ENCODE measurements at regions not wholly inside any gene's neighbourhood (a gene's known extent, or its start where the extent isn't known, plus 50 kb on each side); places are given as distances from the start of the nearest gene placed in this dataset.

DNA sequence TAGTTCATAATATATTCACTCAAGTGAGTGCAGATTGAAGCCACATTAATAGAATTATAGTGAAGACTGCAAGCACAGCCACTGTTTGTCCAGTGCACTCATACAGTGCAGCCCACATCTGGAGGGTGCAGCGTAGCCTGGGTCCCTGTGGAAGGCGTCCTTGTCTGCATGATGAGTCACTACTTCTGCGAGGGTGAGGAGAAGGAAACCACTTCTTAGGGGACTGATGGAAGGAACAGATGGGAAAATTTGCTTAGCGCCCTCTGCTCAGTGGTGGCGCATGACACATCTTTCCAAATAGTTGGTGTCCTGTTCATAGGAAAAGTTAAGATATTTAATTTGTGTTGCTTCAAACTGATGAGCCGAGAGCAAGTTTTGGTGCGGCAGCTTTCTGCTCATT, 330.4 kb upstream of the SMIM21 start:
- TF ChIP-seq, protein P1, sequence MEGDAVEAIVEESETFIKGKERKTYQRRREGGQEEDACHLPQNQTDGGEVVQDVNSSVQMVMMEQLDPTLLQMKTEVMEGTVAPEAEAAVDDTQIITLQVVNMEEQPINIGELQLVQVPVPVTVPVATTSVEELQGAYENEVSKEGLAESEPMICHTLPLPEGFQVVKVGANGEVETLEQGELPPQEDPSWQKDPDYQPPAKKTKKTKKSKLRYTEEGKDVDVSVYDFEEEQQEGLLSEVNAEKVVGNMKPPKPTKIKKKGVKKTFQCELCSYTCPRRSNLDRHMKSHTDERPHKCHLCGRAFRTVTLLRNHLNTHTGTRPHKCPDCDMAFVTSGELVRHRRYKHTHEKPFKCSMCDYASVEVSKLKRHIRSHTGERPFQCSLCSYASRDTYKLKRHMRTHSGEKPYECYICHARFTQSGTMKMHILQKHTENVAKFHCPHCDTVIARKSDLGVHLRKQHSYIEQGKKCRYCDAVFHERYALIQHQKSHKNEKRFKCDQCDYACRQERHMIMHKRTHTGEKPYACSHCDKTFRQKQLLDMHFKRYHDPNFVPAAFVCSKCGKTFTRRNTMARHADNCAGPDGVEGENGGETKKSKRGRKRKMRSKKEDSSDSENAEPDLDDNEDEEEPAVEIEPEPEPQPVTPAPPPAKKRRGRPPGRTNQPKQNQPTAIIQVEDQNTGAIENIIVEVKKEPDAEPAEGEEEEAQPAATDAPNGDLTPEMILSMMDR (IDR thresholded peaks at IDR 0.05): no peak
- TF ChIP-seq POLR2A (IDR thresholded peaks at IDR 0.05): no peak

Measured in adrenal gland (tissue), 5 donors.